Activated T-helper 2 cell treated with anti-CD3 and anti-CD28 coated beads, Interferon-gamma antibody, Interleukin-2, Interleukin-4, amounts not matched to agents 10 μg/mL and 5 μg/mL and 100 μg/mL, durations not matched to agents 14 hours and 24 hours and 36 hours (primary cell): ENCODE measurements at regions not wholly inside any gene's neighbourhood (a gene's known extent, or its start where the extent isn't known, plus 50 kb on each side); places are given as distances from the start of the nearest gene placed in this dataset.

ENCODE experiments used
- DNase-seq: peaks from one replicate; pipeline ENCODE4 v3.0.0; 2021; ENCODE audit warnings: low spot score
- H3K27ac Mint-ChIP-seq: one replicate; pipeline ENCODE4 v1.8.0; 2021; ENCODE audit warnings: mixed read lengths
- H3K27me3 Mint-ChIP-seq: one replicate; pipeline ENCODE4 v1.8.0; 2021; ENCODE audit warnings: low read depth, mixed read lengths
- H3K36me3 Mint-ChIP-seq: one replicate; pipeline ENCODE4 v1.8.0; 2021; ENCODE audit warnings: low read depth, mixed read lengths
- H3K4me1 Mint-ChIP-seq: one replicate; pipeline ENCODE4 v1.8.0; 2021; ENCODE audit warnings: low read depth, mixed read lengths
- H3K4me3 Mint-ChIP-seq: one replicate; pipeline ENCODE4 v1.8.0; 2021; ENCODE audit warnings: low read depth, mild to moderate bottlenecking, moderate library complexity, mixed read lengths
- H3K9me3 Mint-ChIP-seq: one replicate; pipeline ENCODE4 v1.8.0; 2021; ENCODE audit warnings: mixed read lengths
- intact Hi-C: fragments of 100-400 bp; cut with micrococcal nuclease; formaldehyde crosslinking; loops from one replicate; pipeline ENCODE4 v1.15.1; 2023

DNA sequence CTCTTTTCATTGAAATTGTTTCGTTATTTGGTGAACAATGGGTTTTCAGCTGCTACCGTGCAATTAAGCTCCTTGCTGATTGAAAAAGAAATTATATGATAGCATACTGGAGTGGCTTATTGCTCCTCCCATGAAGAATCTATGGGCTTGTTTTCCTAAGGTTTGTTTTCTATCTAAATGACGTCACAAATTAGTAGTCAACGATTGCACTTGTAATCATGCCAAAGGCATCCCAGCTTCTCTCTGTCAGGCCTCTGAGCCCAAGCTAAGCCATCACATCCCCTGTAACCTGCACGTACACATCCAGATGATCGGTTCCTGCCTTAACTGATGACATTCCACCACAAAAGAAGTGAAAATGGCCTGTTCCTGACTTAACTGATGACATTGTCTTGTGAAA, 388.0 kb upstream of the LMCD1 start:
- H3K4me1 Mint-ChIP-seq = peaks cover 2% of the 10 kb centered on the region
- H3K36me3 Mint-ChIP-seq = no peaks in the 10 kb centered on the region
- intact Hi-C loops = no loop called here
- no peaks in the 10 kb centered on the region for H3K9me3 Mint-ChIP-seq
- no peak overlapping the region for H3K4me3 Mint-ChIP-seq
- DNase-seq = no peak
- peaks cover 3% of the 10 kb centered on the region for H3K27me3 Mint-ChIP-seq
- H3K27ac Mint-ChIP-seq = no peak overlapping the region

DNA sequence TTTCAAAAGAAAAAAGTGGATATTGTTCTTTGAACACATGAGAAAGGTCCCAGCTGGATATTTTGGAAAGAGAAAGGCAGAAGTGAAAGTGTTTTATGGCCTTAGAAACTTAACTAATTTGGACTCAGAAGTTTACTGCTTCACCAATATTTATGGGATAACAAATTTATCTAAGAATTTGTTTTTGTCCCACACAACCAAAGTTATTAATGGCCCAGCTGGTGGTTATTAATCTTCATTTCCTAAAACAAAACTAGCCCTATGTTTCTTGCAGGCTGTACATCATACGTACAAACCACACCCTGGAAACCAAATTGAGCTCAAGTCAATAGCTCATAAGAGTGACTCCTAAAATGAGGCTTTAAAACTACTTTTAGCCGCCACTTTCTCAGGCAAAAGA, 372.9 kb upstream of the LMCD1 start:
- no peaks in the 10 kb centered on the region for H3K27me3 Mint-ChIP-seq
- H3K9me3 Mint-ChIP-seq = no peaks in the 10 kb centered on the region
- no peaks in the 10 kb centered on the region for H3K4me1 Mint-ChIP-seq
- H3K27ac Mint-ChIP-seq = no peak overlapping the region
- no peaks in the 10 kb centered on the region for H3K36me3 Mint-ChIP-seq
- no peak overlapping the region for H3K4me3 Mint-ChIP-seq
- no peak for DNase-seq
- intact Hi-C loops = no loop called here

DNA sequence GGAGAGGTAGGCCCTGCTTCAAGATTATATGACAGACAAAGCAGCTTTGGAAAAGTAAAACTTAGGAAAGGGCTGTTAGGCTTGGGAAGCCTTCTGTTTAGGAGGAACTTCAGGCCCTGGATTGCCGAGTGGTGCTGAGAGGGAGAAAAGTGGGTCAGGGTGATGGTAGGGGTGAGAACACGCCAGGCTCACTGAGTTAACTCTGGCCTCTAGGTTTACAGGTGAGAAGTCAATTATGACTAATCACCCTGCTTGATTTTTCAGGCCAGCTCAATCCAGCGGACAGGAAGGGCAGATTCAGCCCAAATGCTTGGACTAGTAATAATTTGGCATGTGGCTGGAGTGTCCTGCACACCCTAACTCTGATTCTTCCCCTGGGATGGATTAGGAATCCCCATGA, 365.1 kb upstream of the LMCD1 start:
- DNase-seq = no peak
- Mint-ChIP-seq H3K4me1 (no peaks in the 10 kb centered on the region), H3K4me3 (no peak overlapping the region), H3K27me3 (no peaks in the 10 kb centered on the region), H3K27ac (no peak overlapping the region), H3K36me3 (no peaks in the 10 kb centered on the region), H3K9me3 (no peaks in the 10 kb centered on the region)
- intact Hi-C loops = no loop called here

DNA sequence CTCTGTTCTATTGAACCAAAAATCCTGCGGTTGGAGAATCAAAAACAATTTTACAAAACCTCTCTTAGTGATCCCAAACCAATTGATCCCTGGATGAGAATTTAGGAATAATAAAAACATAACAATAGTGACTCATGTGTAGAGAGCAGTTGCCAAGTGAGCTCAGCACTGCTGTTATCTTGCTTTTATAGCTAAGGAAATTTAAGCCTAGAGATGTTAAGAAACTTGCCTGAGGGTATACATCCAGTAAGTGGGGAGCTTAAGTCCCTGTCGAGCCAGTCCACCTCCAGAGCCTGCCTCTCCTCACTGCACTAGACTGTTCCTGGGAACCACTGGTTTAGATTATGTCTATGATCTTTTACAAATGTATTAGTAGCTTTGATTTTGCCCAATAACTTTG, 358.4 kb upstream of the LMCD1 start:
- no peak for DNase-seq
- intact Hi-C loops = no loop called here
- Mint-ChIP-seq H3K27me3 (no peaks in the 10 kb centered on the region), H3K27ac (no peak overlapping the region), H3K4me3 (no peak overlapping the region), H3K9me3 (no peaks in the 10 kb centered on the region), H3K4me1 (no peaks in the 10 kb centered on the region), H3K36me3 (no peaks in the 10 kb centered on the region)

DNA sequence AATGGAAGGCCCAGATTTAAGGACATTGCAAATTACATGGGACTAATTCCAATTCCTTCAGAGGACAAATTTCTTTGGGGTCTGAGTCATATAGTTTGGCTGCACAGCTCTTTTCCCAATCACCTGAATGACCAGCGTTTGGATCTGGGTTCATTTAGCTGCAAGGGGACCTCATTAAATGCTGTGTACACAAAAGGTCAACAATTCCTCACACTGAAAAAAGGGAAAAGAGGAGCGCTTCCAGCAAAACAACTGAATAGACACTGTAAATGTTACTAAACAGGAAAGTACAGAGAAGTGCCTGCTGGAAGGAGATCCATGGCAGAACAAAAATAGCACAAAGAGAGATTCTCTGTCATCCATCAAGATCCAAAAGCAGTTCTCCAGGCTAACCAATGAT, 356.0 kb upstream of the LMCD1 start:
- H3K4me1 Mint-ChIP-seq = no peaks in the 10 kb centered on the region
- no peaks in the 10 kb centered on the region for H3K27me3 Mint-ChIP-seq
- DNase-seq = no peak
- H3K36me3 Mint-ChIP-seq = no peaks in the 10 kb centered on the region
- H3K4me3 Mint-ChIP-seq = no peak overlapping the region
- no peaks in the 10 kb centered on the region for H3K9me3 Mint-ChIP-seq
- intact Hi-C loops = no loop called here
- H3K27ac Mint-ChIP-seq = no peak overlapping the region

DNA sequence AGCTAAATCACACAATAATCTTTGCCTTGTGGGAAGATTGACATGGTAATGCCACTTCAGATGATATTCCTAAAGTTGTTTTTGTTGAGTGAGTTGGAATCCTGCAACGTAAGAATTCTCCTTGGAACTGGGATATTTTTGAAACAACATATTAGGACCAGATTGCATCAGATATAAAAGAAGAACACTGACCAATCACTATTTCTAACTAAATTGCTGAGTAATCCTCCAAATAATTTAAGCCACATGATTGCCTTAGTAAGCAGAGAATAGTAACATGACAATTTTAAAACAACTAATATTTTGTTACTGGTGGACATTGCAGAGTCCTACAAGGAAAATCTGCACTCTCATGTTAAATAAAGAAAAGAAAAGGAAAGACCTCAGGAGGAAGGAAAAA, 353.9 kb upstream of the LMCD1 start:
- H3K9me3 Mint-ChIP-seq = no peaks in the 10 kb centered on the region
- H3K27ac Mint-ChIP-seq = no peak overlapping the region
- H3K4me3 Mint-ChIP-seq = no peak overlapping the region
- H3K36me3 Mint-ChIP-seq = no peaks in the 10 kb centered on the region
- no peak for DNase-seq
- H3K27me3 Mint-ChIP-seq = no peaks in the 10 kb centered on the region
- H3K4me1 Mint-ChIP-seq = no peaks in the 10 kb centered on the region
- intact Hi-C loops = no loop called here

DNA sequence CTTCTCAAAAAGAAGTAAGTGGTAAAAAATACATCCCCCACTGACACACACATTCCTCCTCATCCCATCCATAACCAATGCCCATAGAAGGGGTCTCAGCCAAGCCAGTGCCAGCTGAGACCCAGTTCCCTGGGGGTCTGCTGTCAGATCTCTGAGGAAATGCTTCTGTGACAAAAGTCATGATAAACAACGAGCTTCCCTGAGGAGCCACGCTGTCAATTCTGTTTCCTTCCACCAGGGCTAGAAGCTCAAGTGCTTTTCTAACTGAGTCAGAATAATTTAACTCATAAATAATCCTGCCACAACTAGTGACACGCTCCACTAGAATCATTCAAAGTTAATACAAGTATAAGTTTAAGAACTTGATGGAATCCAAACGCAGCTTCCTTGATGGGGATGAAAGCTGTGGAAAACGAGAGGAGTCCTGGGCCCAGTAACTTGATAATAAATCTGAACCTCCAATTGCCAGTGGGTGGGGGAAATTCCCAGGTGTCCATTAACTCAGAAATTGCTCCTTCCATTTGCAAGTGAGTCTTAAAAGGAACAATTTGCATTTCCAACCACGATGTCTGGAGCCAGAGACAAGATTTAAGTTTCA, 348.7 kb upstream of the LMCD1 start:
- H3K36me3 Mint-ChIP-seq = no peaks in the 10 kb centered on the region
- intact Hi-C loops = no loop called here
- no peaks in the 10 kb centered on the region for H3K9me3 Mint-ChIP-seq

DNA sequence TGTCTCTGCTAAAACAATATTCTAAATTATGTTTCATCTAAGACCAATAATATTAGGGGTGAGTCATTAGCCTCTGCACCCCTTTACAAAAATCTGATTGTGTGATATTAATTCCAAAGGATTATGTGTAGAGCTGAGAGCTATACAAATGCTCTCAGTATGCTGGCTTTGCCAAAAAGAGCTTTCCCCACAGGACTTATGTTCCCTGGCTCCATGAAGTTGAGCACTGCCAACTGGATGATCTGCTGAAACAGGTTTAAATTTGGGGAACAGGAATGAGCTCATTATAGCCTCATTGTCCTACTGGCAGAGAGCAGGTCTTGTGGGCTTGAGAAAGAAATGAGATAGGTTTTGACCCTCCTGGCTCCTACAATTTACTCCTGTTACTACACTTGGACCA, 347.8 kb upstream of the LMCD1 start:
- Mint-ChIP-seq H3K36me3 (no peaks in the 10 kb centered on the region), H3K27me3 (no peaks in the 10 kb centered on the region), H3K4me1 (no peaks in the 10 kb centered on the region), H3K4me3 (no peak overlapping the region), H3K9me3 (no peaks in the 10 kb centered on the region), H3K27ac (no peak overlapping the region)
- intact Hi-C loops = no loop called here
- DNase-seq = no peak

More for the DNA sequence above, 348.7 kb upstream of the LMCD1 start:
- no peak overlapping the region for H3K4me3 Mint-ChIP-seq
- no peaks in the 10 kb centered on the region for H3K27me3 Mint-ChIP-seq
- DNase-seq = no peak
- no peaks in the 10 kb centered on the region for H3K4me1 Mint-ChIP-seq
- H3K27ac Mint-ChIP-seq = no peak overlapping the region

DNA sequence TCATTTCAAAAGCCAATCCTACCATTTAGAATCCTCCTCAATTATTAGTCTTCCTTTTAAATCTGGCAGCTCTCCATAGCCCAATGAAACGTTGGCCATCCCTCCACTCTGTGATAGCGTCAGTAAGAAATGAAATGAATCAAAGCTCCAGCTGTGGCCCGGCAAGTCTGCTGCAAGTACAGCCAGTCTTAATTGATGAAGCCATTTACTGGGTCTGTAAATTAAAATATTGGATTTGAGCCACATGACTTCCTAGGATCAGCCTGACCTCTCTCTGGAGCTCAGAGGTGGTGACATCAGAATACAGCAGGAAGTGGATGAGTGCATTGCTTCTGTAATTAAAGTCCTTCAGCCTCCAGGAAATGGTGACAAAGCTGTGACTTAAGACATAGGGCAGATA, 347.0 kb upstream of the LMCD1 start:
- no peak overlapping the region for H3K4me3 Mint-ChIP-seq
- no peaks in the 10 kb centered on the region for H3K4me1 Mint-ChIP-seq
- intact Hi-C loops = no loop called here
- no peak for DNase-seq
- no peaks in the 10 kb centered on the region for H3K9me3 Mint-ChIP-seq
- no peaks in the 10 kb centered on the region for H3K27me3 Mint-ChIP-seq
- H3K36me3 Mint-ChIP-seq = no peaks in the 10 kb centered on the region
- H3K27ac Mint-ChIP-seq = no peak overlapping the region

DNA sequence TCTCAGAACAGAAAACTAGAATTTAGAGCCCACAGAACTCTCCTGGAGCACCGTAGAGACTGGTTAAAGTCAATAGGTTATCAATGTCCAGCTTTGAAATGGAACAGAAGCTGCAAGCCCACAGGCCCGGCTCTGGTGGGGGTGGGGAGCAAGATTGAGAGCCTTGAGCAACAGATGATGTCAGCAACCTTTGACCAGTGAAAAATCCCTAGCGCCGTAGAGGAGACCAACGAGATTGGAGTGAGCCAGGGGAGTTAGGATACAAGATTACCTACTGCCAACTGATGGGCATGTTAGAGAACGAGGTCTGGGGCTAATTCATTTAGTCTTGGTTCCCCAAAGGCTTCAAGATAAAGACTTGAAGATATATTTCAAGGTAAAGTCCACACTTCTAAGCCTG, 345.5 kb upstream of the LMCD1 start:
- H3K27me3 Mint-ChIP-seq = no peaks in the 10 kb centered on the region
- H3K9me3 Mint-ChIP-seq = no peaks in the 10 kb centered on the region
- no peak overlapping the region for H3K4me3 Mint-ChIP-seq
- H3K27ac Mint-ChIP-seq = no peak overlapping the region
- intact Hi-C loops = no loop called here
- no peak for DNase-seq
- H3K4me1 Mint-ChIP-seq = no peaks in the 10 kb centered on the region
- H3K36me3 Mint-ChIP-seq = no peaks in the 10 kb centered on the region

DNA sequence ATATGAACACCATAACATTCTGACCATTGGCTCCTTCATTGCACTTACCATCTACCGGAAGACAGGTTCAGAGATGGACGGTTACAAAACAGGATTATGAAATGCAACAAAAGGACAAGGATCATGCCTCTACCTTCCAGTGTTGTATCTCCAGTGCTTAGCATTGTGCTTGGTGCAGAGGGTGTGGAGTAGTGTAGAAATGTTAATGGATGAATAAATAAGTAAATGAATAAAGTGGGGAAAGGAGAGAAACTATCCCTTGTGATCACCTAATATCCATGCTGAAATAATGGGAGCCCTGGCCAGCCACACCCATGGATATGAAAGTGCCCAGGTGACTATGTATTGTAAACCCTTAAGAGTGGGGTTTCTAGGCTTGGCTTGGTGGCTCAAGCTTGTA, 344.8 kb upstream of the LMCD1 start:
- no peak for DNase-seq
- Mint-ChIP-seq H3K4me3 (no peak overlapping the region), H3K4me1 (no peaks in the 10 kb centered on the region), H3K27me3 (no peaks in the 10 kb centered on the region), H3K27ac (no peak overlapping the region), H3K36me3 (no peaks in the 10 kb centered on the region), H3K9me3 (no peaks in the 10 kb centered on the region)
- intact Hi-C loops = no loop called here

DNA sequence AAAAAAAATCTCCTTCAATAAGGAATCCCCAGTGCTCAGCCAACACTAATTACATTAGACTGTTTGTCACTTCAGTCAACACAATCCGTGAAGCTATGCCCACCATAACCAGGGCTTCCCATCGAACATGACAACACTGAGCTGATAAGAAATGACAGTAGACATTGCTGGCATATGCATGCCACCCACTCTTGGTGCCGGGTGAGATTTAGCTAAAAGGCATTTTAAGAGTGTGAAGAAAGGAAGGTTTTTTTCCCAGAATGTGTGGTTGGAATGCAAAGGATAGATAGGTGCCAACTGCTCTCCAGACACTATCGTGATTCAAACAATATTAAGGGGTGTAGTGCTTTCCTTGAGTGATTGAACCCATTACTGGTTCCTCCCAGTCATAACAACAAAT, 344.0 kb upstream of the LMCD1 start:
- Mint-ChIP-seq H3K36me3 (no peaks in the 10 kb centered on the region), H3K4me3 (no peak overlapping the region), H3K9me3 (no peaks in the 10 kb centered on the region), H3K27me3 (no peaks in the 10 kb centered on the region), H3K27ac (no peak overlapping the region), H3K4me1 (no peaks in the 10 kb centered on the region)
- DNase-seq = no peak
- intact Hi-C loops = no loop called here

DNA sequence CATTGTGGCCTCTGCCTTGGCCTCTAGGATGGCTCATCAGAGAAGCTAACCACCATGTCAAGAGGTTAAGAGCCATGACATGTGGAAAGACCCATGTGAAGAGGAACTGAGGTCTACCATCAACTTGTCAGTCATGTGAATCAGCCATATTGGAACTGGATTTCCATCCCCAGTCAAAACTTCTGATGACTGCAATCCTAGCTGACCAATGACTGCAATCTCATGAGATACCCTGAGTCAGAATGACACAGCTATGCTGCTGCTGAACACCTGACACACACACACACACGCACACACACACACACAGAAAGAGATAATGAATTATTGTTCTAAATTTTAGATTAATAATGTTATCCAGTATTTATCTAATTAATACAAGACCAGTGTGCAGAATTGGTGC, 337.5 kb upstream of the LMCD1 start:
- intact Hi-C loops = no loop called here
- no peaks in the 10 kb centered on the region for H3K9me3 Mint-ChIP-seq
- no peaks in the 10 kb centered on the region for H3K27me3 Mint-ChIP-seq
- H3K36me3 Mint-ChIP-seq = no peaks in the 10 kb centered on the region
- DNase-seq = no peak
- H3K4me3 Mint-ChIP-seq = no peak overlapping the region
- H3K4me1 Mint-ChIP-seq = no peaks in the 10 kb centered on the region
- no peak overlapping the region for H3K27ac Mint-ChIP-seq

DNA sequence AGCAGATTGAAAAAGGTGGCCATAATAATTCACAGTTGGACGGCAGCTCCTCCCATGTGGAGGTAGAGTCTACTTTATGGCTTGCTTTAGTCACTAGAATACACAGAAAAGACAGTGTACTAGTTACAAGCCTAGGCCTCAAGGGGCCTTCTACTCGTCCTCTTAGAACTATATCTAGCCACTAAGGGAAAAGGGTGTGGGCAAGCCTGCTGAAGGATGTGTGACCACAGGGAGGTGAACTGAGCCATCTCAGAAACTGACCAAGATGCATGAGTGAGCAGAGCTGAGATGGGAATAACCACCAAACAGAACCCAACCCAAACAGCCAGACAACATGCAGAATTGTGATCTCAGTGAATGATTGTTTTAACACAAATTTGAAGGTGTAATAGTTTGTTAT, 335.6 kb upstream of the LMCD1 start:
- Mint-ChIP-seq H3K9me3 (no peaks in the 10 kb centered on the region), H3K4me1 (no peaks in the 10 kb centered on the region), H3K27me3 (no peaks in the 10 kb centered on the region), H3K36me3 (no peaks in the 10 kb centered on the region), H3K4me3 (no peak overlapping the region), H3K27ac (no peak overlapping the region)
- no peak for DNase-seq
- intact Hi-C loops = no loop called here
